ENCODE measurements at regions not wholly inside any gene's neighbourhood (a gene's known extent, or its start where the extent isn't known, plus 50 kb on each side); places are given as distances from the start of the nearest gene placed in this dataset.

GRCh38 chr2:217297096-217297495, 437.2 kb upstream of the TNP1 start:
- Histone ChIP-seq H3K36me3 (no peaks in the 10 kb centered on the region), H3K9me3 (ENCODE audit: severe bottlenecking) (peaks cover 7% of the 10 kb centered on the region), H3K27me3 (ENCODE audit: insufficient read depth, low read depth, severe bottlenecking) (no peaks in the 10 kb centered on the region), H3K27ac (no peak overlapping the region), H3K4me3 (ENCODE audit: low read depth, low read length) (no peak overlapping the region)
- no peak for TF ChIP-seq CTCF (IDR thresholded peaks at IDR 0.05; ENCODE audit: low read depth, low read length)
- DNase-seq, result no peak

- no peak for DNase-seq
- H3K4me3 ChIP-seq (ENCODE audit: low read depth, low read length), result no peak overlapping the region
- no peak for TF ChIP-seq CTCF (IDR thresholded peaks at IDR 0.05; ENCODE audit: low read depth, low read length)
- peaks cover 7% of the 10 kb centered on the region for H3K9me3 ChIP-seq (ENCODE audit: severe bottlenecking)
- no peaks in the 10 kb centered on the region for H3K36me3 ChIP-seq
- H3K27me3 ChIP-seq (ENCODE audit: insufficient read depth, low read depth, severe bottlenecking), result no peaks in the 10 kb centered on the region
- no peak overlapping the region for H3K27ac ChIP-seq
These were observed 435.0 kb upstream of the TNP1 start for GRCh38 chr2:217294818-217295217.

- Histone ChIP-seq H3K4me3 (ENCODE audit: low read depth, low read length) (no peak overlapping the region), H3K27me3 (ENCODE audit: insufficient read depth, low read depth, severe bottlenecking) (no peaks in the 10 kb centered on the region), H3K27ac (no peak overlapping the region), H3K36me3 (no peaks in the 10 kb centered on the region), H3K9me3 (ENCODE audit: severe bottlenecking) (peaks cover 7% of the 10 kb centered on the region)
- no peak for DNase-seq
- no peak for TF ChIP-seq CTCF (IDR thresholded peaks at IDR 0.05; ENCODE audit: low read depth, low read length)
These were observed 434.3 kb upstream of the TNP1 start for GRCh38 chr2:217294211-217294610.

- Histone ChIP-seq H3K27me3 (ENCODE audit: insufficient read depth, low read depth, severe bottlenecking) (no peaks in the 10 kb centered on the region), H3K9me3 (ENCODE audit: severe bottlenecking) (peaks cover 7% of the 10 kb centered on the region), H3K4me3 (ENCODE audit: low read depth, low read length) (no peak overlapping the region), H3K36me3 (no peaks in the 10 kb centered on the region), H3K27ac (no peak overlapping the region)
- DNase-seq, result no peak
- TF ChIP-seq CTCF (IDR thresholded peaks at IDR 0.05; ENCODE audit: low read depth, low read length), result no peak
These were observed 433.7 kb upstream of the TNP1 start for GRCh38 chr2:217293607-217294006.

- Histone ChIP-seq H3K27ac (no peak overlapping the region), H3K9me3 (ENCODE audit: severe bottlenecking) (peaks cover 12% of the 10 kb centered on the region), H3K4me3 (ENCODE audit: low read depth, low read length) (no peak overlapping the region), H3K36me3 (no peaks in the 10 kb centered on the region), H3K27me3 (ENCODE audit: insufficient read depth, low read depth, severe bottlenecking) (no peaks in the 10 kb centered on the region)
- DNase-seq, result no peak
- no peak for TF ChIP-seq CTCF (IDR thresholded peaks at IDR 0.05; ENCODE audit: low read depth, low read length)
These were observed 433.2 kb upstream of the TNP1 start for GRCh38 chr2:217293046-217293445.

- Histone ChIP-seq H3K4me3 (ENCODE audit: low read depth, low read length) (no peak overlapping the region), H3K27me3 (ENCODE audit: insufficient read depth, low read depth, severe bottlenecking) (no peaks in the 10 kb centered on the region), H3K27ac (no peak overlapping the region), H3K36me3 (no peaks in the 10 kb centered on the region), H3K9me3 (ENCODE audit: severe bottlenecking) (peaks cover 8% of the 10 kb centered on the region)
- no peak for DNase-seq
- TF ChIP-seq CTCF (IDR thresholded peaks at IDR 0.05; ENCODE audit: low read depth, low read length), result no peak
These were observed 431.4 kb upstream of the TNP1 start for GRCh38 chr2:217291259-217291658.

Data from WERI-Rb-1 (cell line).